GM23248 (cell line): ENCODE measurements at regions not wholly inside any gene's neighbourhood (a gene's known extent, or its start where the extent isn't known, plus 50 kb on each side); places are given as distances from the start of the nearest gene placed in this dataset.

Experiments used
- EZH2 ChIP-seq: fragments of 200-600 bp; sonication (generic); IDR thresholded peaks from 2 replicates; pipeline ENCODE4 v1.6.1; 2018; ENCODE audit warnings: antibody characterized with exemption, mild to moderate bottlenecking; ENCODE audit not compliant: insufficient read depth, poor library complexity, severe bottlenecking
- EZH2phosphoT487 ChIP-seq: fragments of 200-600 bp; sonication (generic); IDR thresholded peaks from 2 replicates; pipeline ENCODE4 v1.6.1; 2018; ENCODE audit warnings: antibody characterized with exemption, moderate library complexity, mild to moderate bottlenecking, low read depth; ENCODE audit not compliant: insufficient read depth

DNA sequence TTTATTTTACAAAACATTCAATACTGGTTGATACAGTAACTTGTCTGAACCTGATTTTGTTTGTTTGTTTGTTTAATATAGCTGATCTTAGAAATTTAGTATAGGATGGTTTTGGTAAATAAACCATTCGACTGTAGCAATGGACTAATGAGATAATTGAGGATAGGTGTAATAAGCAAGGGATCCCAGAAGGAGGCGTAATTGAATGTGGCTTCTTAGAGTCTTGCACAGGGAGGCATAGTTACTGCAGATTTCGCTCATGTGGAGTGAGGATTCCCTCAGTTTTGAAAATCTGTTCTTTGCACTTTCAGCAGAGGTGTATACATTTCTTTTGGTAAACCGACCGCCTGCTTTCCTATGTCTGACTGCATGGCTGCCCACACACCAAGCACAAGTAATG lies 709.6 kb downstream of the SOCS6 start:
- TF ChIP-seq EZH2 = no peak
- TF ChIP-seq EZH2phosphoT487 = no peak
